ENCODE measurements at regions not wholly inside any gene's neighbourhood (a gene's known extent, or its start where the extent isn't known, plus 50 kb on each side); places are given as distances from the start of the nearest gene placed in this dataset.

- TF ChIP-seq POLR2A (IDR thresholded peaks at IDR 0.05; ENCODE audit: low read length) (no peak), GATA1 (IDR thresholded peaks at IDR 0.05; ENCODE audit: low read depth, low read length) (no peak)
These were observed 820.9 kb upstream of the LCORL start for GRCh38 chr4:18842431-18842830.

All from erythroblast (primary cell).